K562 (cell line): ENCODE measurements at regions not wholly inside any gene's neighbourhood (a gene's known extent, or its start where the extent isn't known, plus 50 kb on each side); places are given as distances from the start of the nearest gene placed in this dataset.

Source experiments
- ATAC-seq: fragments of 200-7000 bp; cut with Tn5 transposase; 3 replicates; pipeline ENCODE4 v1.9.1; 2020; ENCODE audit warnings: moderate library complexity
- BruUV-seq: library from RNA; stranded (reverse); fragments of 400-500 nt; replicated peaks from 2 replicates; lab custom pipeline; 2021; lab: Mats Ljungman, UMichigan
- CTCF ChIA-PET: fragments of 300-600 bp; formaldehyde crosslinking; extraction: SDS; loops from one replicate; lab custom pipeline; 2021; ENCODE audit warnings: low intra/inter-chr PET ratio; lab: Yijun Ruan, JAX
- POLR2A ChIA-PET: fragments of 300-600, 350-650 bp; sonication (Branson Sonifier 250); formaldehyde crosslinking; extraction: SDS; loops from one replicate; lab custom pipeline; 2021; ENCODE audit warnings: antibody characterized with exemption, inconsistent platforms; lab: Yijun Ruan, JAX
- DNase-seq, 4 experiments: peaks; one replicate each; pipeline versions ENCODE4 v3.0.0 to v3.0.0-alpha.2; 2011 to 2018; ENCODE audit warnings: low spot score in 3 of 4, mixed read lengths in 3 of 4; ENCODE audit errors: extremely low read depth in 1 of 4
- FAIRE-seq: peaks from 2 replicates; lab custom pipeline; 2011; peaks lifted over from hg19 to GRCh38; lab: Jason Lieb, UNC
- H2AFZ ChIP-seq: 2 replicates; pipeline ENCODE4 v1.6.0; 2011; ENCODE audit warnings: low read depth, low read length, control low read depth, inconsistent platforms
- H3K27ac ChIP-seq: fragments of 200-600 bp; 3 replicates; pipeline ENCODE4 v1.8.0; 2011; ENCODE audit warnings: low read depth, mild to moderate bottlenecking, control low read depth, inconsistent platforms, low read length, moderate library complexity, mixed read lengths; ENCODE audit errors: extremely low read depth
- H3K27me3 ChIP-seq, 2 experiments: fragments of 300-600 bp in 1 of 2; 2 replicates in 1 of 2; 3 replicates in 1 of 2; pipeline versions ENCODE4 v1.6.0 to v1.8.0; 2011; ENCODE audit warnings: inconsistent platforms in 2 of 2, low read length in 2 of 2, mild to moderate bottlenecking in 1 of 2, mixed read lengths in 1 of 2, moderate library complexity in 1 of 2; ENCODE audit not compliant: control insufficient read depth in 2 of 2, insufficient read depth in 2 of 2
- H3K36me3 ChIP-seq: fragments of 300-600 bp; 3 replicates; pipeline ENCODE4 v1.8.0; 2011; ENCODE audit warnings: mild to moderate bottlenecking, low read length, inconsistent platforms; ENCODE audit not compliant: control insufficient read depth, insufficient read depth
- H3K4me1 ChIP-seq, 2 experiments: fragments of 200-600 bp in 1 of 2; replicated peaks in 1 of 2; 2 replicates in 1 of 2; 3 replicates in 1 of 2; pipeline versions ENCODE4 v1.5.1 to v1.8.0; 2011; ENCODE audit warnings: inconsistent platforms in 2 of 2, low read length in 2 of 2, mild to moderate bottlenecking in 1 of 2, mixed read lengths in 1 of 2, moderate library complexity in 1 of 2; ENCODE audit not compliant: control insufficient read depth in 2 of 2, insufficient read depth in 2 of 2
- H3K4me2 ChIP-seq: 2 replicates; pipeline ENCODE4 v1.6.1; 2011; ENCODE audit warnings: low read length, control low read depth, inconsistent platforms, mixed read lengths; ENCODE audit not compliant: insufficient read depth
- H3K4me3 ChIP-seq: fragments of 200-600 bp; sonication (generic), shearing (Covaris generic); 2 replicates; pipeline ENCODE4 v1.5.1; 2016; ENCODE audit warnings: control low read depth, inconsistent platforms
- H3K79me2 ChIP-seq: fragments of 200-600 bp; 3 replicates; pipeline ENCODE4 v1.8.0; 2011; ENCODE audit warnings: low read length, inconsistent platforms; ENCODE audit not compliant: control insufficient read depth, insufficient read depth
- H3K9ac ChIP-seq, 2 experiments: 2 replicates each; pipeline versions ENCODE4 v1.6.0 to v1.6.1; 2011; ENCODE audit warnings: low read depth in 2 of 2, low read length in 2 of 2, control low read depth in 1 of 2, inconsistent platforms in 1 of 2, mild to moderate bottlenecking in 1 of 2, mixed read lengths in 1 of 2; ENCODE audit not compliant: insufficient read depth in 1 of 2
- H3K9me1 ChIP-seq: one replicate; pipeline ENCODE4 v1.6.0; 2011; ENCODE audit warnings: inconsistent platforms, mild to moderate bottlenecking, low read length, moderate library complexity; ENCODE audit not compliant: control insufficient read depth, insufficient read depth
- H3K9me3 ChIP-seq: replicated peaks from 2 replicates; pipeline ENCODE4 v1.5.1; 2011; ENCODE audit warnings: low read depth, low read length, inconsistent platforms; ENCODE audit not compliant: control insufficient read depth, insufficient read depth
- H4K20me1 ChIP-seq: replicated peaks from 2 replicates; pipeline ENCODE4 v1.6.1; 2011; ENCODE audit warnings: low read length, inconsistent platforms, mixed read lengths; ENCODE audit not compliant: control insufficient read depth, insufficient read depth
- MTA2 ChIP-seq: fragments of 450-650 bp; IDR thresholded peaks from 2 replicates; pipeline ENCODE4 v1.6.1; 2016; ENCODE audit warnings: low read depth
- OTX1 ChIP-seq: fragments of 450-650 bp; formaldehyde crosslinking; IDR thresholded peaks from 2 replicates; pipeline ENCODE4 v1.4.0; 2022; ENCODE audit warnings: mild to moderate bottlenecking
- TBL1XR1 ChIP-seq, 2 experiments: IDR thresholded peaks; 2 replicates each; pipeline ENCODE4 v1.6.1; 2012; ENCODE audit warnings: improper control_type of control experiment in 2 of 2, low read length in 2 of 2, mild to moderate bottlenecking in 1 of 2
- UBTF ChIP-seq, 2 experiments: IDR thresholded peaks; 2 replicates each; pipeline ENCODE4 v1.6.1; 2012; ENCODE audit warnings: improper control_type of control experiment in 2 of 2, low read depth in 2 of 2, low read length in 2 of 2, borderline replicate concordance in 1 of 2
- ZNF224 ChIP-seq: sonication (generic); formaldehyde crosslinking; IDR thresholded peaks from 2 replicates; pipeline ENCODE4 v1.8.0; 2022; ENCODE audit warnings: mild to moderate bottlenecking, missing genetic modification reagents
- ZNF239 ChIP-seq: fragments of 250-450 bp; sonication (Bioruptor Pico); IDR thresholded peaks from 2 replicates; pipeline ENCODE4 v1.4.0; 2020; ENCODE audit warnings: mild to moderate bottlenecking
- WGBS: fragments of 100-300 bp; shearing (Covaris generic); methylation state at CpG from one replicate; pipeline ENCODE4 v1.1.6; 2016; ENCODE audit warnings: low coverage, mixed read lengths; ENCODE audit not compliant: insufficient coverage; ENCODE audit errors: missing lambda C conversion rate; 5-methylcytosine and 5-hydroxymethylcytosine counted together
- in situ Hi-C: fragments of 300-500 bp; cut with MboI; formaldehyde crosslinking; loops from 4 replicates; pipeline ENCODE4 v1.15.0; 2018; ENCODE audit warnings: inconsistent platforms, mixed read lengths
- intact Hi-C: fragments of 100-400 bp; cut with micrococcal nuclease; formaldehyde crosslinking; loops from 2 replicates; pipeline ENCODE4 v1.14.2; 2022
- TF ChIP-seq, protein P1 (sequence below): fragments of 450-650 bp; IDR thresholded peaks from 2 replicates; pipeline ENCODE4 v1.6.1; 2017; ENCODE audit warnings: antibody characterized with exemption

GRCh38 chr9:7510199-7510598 is 289.4 kb downstream of the DMAC1 start:
- TF ChIP-seq, protein P1, sequence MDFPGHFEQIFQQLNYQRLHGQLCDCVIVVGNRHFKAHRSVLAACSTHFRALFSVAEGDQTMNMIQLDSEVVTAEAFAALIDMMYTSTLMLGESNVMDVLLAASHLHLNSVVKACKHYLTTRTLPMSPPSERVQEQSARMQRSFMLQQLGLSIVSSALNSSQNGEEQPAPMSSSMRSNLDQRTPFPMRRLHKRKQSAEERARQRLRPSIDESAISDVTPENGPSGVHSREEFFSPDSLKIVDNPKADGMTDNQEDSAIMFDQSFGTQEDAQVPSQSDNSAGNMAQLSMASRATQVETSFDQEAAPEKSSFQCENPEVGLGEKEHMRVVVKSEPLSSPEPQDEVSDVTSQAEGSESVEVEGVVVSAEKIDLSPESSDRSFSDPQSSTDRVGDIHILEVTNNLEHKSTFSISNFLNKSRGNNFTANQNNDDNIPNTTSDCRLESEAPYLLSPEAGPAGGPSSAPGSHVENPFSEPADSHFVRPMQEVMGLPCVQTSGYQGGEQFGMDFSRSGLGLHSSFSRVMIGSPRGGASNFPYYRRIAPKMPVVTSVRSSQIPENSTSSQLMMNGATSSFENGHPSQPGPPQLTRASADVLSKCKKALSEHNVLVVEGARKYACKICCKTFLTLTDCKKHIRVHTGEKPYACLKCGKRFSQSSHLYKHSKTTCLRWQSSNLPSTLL, result no peak
- TF ChIP-seq UBTF (IDR thresholded peaks at IDR 0.05; ENCODE audit: borderline replicate concordance in 1 of 2, low read depth in 2 of 2, low read length in 2 of 2), result no peak
- no peak for TF ChIP-seq ZNF239 (CRISPR knock-in tag)
- no peak for TF ChIP-seq OTX1 (CRISPR knock-in tag)
- TF ChIP-seq MTA2, result no peak
- no peak for TF ChIP-seq ZNF224 (CRISPR knock-in tag)
- no peak for TF ChIP-seq TBL1XR1 (IDR thresholded peaks at IDR 0.05; ENCODE audit: low read length in 2 of 2)
- intact Hi-C loops (no loop called here), in situ Hi-C loops (no loop called here)
- FAIRE-seq, result no peak
- ChIA-PET CTCF (no interaction called here), POLR2A (no interaction called here)
- Histone ChIP-seq H3K9ac (no peak overlapping the region), H3K9me3 (no peaks in the 10 kb centered on the region), H3K79me2 (no peaks in the 10 kb centered on the region), H3K9me1 (no peaks in the 10 kb centered on the region), H3K4me2 (no peak overlapping the region), H3K4me1 (no peaks in the 10 kb centered on the region), H3K4me3 (no peak overlapping the region), H3K27me3 (no peaks in the 10 kb centered on the region), H2AFZ (no peak overlapping the region), H3K36me3 (no peaks in the 10 kb centered on the region), H3K27ac (no peak overlapping the region), H4K20me1 (no peaks in the 10 kb centered on the region)
- no peak for DNase-seq
- 0% methylated on average over 6 of the region's 7 CpGs for whole genome bisulfite sequencing
- ATAC-seq, result no peak
- BruUV-seq, result no TSS peak
